ENCODE measurements at regions not wholly inside any gene's neighbourhood (a gene's known extent, or its start where the extent isn't known, plus 50 kb on each side); places are given as distances from the start of the nearest gene placed in this dataset.
"Not testable (repeated sequence)": the region's sequence is repeated elsewhere in the genome, so short reads cannot be mapped to it uniquely, and the experiment has no call there.

DNA sequence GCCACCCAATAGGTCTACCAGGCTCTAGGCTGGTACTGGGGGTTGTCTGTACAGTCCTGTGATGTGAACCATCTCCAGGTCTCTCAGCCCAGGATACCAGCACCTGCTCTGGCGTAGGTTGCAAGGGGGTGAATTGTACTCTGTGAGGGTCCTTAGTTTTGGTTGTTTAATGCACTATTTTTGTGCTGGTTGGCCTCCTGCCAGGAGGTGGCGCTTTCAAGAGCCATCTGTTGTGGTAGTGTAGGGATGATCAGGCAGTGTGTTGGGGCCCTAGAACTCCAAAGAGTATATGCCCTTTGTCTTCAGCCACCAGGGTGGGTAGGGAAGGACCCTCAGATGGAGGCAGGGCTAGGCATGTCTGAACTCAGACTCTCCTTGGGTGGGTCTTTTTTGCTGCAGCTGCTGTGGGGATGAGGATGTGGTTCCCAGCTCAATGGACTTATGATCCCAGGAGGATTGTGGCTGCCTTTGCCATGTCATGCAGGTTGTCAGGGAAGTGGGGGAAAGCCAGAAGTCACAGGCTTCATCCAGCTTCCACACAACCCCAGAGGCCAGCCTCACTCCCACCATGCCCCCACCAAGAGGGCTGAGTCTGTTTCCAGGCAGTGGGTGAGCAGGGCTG lies 301.8 kb upstream of the CHRM3 start:
- no peak for TF ChIP-seq CTCF (IDR thresholded peaks at IDR 0.05)
- Histone ChIP-seq H3K36me3 (no peaks in the 10 kb centered on the region), H3K4me3 (no peak overlapping the region), H3K9ac (ENCODE audit: low read depth in 2 of 2, low read length in 2 of 2) (no peak overlapping the region), H3K9me3 (no peaks in the 10 kb centered on the region), H3K27me3 (no peaks in the 10 kb centered on the region), H3K4me1 (no peaks in the 10 kb centered on the region), H3K27ac (no peak overlapping the region)
- intact Hi-C loops (cut with DNase I) = no loop called here
- no peak for DNase-seq

DNA sequence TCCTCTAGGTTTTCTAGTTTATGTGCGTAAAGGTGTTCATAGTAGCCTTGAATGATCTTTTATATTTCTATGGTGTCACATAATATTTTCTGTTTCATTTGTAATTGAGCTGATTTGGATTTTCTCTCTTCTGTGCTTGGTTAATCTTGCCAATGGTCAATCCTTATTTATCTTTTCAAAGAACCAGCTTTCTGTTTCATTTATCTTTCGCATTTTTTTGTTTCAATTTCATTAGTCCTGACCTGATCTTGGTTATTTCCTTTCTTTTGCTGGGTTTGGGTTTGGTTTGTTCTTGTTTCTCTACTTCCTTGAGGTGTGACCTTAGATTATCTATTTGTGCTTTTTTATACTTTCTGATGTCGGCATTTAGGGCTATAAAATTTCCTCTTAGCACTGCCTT lies 304.4 kb upstream of the CHRM3 start:
- H3K36me3 ChIP-seq; H3K4me3 ChIP-seq; H3K4me1 ChIP-seq; H3K27ac ChIP-seq; H3K9ac ChIP-seq (ENCODE audit: low read depth in 2 of 2, low read length in 2 of 2); DNase-seq; H3K9me3 ChIP-seq; intact Hi-C loops (cut with DNase I); H3K27me3 ChIP-seq: not testable (repeated sequence)

DNA sequence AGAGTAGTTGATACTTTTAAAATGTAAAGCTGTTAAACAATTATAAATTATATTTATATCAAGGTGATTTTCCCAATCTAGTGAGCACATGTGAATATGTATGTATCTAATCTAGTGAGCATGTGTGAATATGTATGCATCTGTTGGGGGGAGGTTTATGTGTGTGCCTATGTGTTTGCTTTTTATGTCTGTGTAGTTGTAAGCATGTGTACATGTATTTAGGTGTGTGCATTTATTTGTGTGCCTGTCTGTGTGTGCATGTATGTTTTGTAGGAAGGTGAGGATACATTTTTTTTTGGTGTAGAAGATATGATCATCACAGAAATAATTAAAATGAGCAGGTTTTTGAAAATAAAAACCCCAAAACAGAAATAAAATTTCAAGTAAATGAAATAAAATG lies 318.9 kb upstream of the CHRM3 start:
- intact Hi-C loops (cut with DNase I) = no loop called here
- DNase-seq = no peak
- H3K27ac ChIP-seq = no peak overlapping the region
- no peaks in the 10 kb centered on the region for H3K36me3 ChIP-seq
- no peaks in the 10 kb centered on the region for H3K4me1 ChIP-seq
- no peaks in the 10 kb centered on the region for H3K27me3 ChIP-seq
- no peak overlapping the region for H3K9ac ChIP-seq (ENCODE audit: low read depth in 2 of 2, low read length in 2 of 2)
- TF ChIP-seq CTCF (IDR thresholded peaks at IDR 0.05) = no peak
- H3K4me3 ChIP-seq = no peak overlapping the region
- no peaks in the 10 kb centered on the region for H3K9me3 ChIP-seq

DNA sequence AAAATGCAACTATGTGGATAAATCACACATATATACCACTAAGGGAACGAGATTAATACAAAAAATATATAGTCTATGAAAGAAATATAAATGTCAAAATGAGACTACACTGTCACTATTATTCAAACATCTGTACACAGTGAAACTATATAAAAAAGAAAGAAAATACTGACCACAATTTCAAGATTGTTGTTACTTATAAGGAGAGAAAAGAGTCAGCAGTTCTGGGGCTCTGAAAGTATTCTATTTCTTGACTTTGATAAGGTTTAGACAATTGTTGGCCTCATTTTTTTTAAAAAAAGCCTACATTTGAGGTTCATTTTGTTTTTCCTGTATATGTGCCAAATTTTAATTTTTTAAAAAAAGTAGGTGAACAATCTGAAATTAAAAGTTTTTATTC lies 319.3 kb upstream of the CHRM3 start:
- Histone ChIP-seq H3K9ac (ENCODE audit: low read depth in 2 of 2, low read length in 2 of 2) (no peak overlapping the region), H3K9me3 (no peaks in the 10 kb centered on the region), H3K36me3 (no peaks in the 10 kb centered on the region), H3K4me1 (no peaks in the 10 kb centered on the region), H3K4me3 (no peak overlapping the region), H3K27ac (no peak overlapping the region), H3K27me3 (no peaks in the 10 kb centered on the region)
- intact Hi-C loops (cut with DNase I) = no loop called here
- TF ChIP-seq CTCF (IDR thresholded peaks at IDR 0.05) = no peak
- no peak for DNase-seq

- Histone ChIP-seq H3K27me3 (no peaks in the 10 kb centered on the region), H3K27ac (no peak overlapping the region), H3K9ac (ENCODE audit: low read depth in 2 of 2, low read length in 2 of 2) (no peak overlapping the region), H3K4me1 (no peaks in the 10 kb centered on the region), H3K36me3 (no peaks in the 10 kb centered on the region), H3K4me3 (no peak overlapping the region), H3K9me3 (no peaks in the 10 kb centered on the region)
- intact Hi-C loops (cut with DNase I) = no loop called here
- DNase-seq = no peak
- no peak for TF ChIP-seq CTCF (IDR thresholded peaks at IDR 0.05)
Observed at GRCh38 chr1:239061770-239062169, 324.6 kb upstream of the CHRM3 start.

DNA sequence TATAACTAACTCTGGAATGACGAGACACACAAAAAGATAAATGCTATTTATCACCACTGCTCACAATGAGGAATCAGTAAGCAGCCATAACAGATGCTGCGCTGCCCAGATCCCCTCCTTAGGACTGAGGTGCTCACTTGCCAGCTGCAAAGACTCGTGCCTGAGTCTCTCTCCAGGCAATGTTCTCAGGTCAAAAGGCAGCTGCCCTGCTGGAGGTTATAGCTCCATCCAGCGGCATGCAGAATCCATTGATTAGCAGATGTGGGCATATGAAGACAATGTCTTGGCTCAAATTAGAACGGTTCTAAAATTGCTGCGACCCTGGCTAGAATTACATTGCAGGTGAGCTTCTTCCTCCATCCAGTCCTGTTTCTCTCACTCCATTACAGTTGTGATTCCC lies 328.2 kb upstream of the CHRM3 start:
- Histone ChIP-seq H3K4me3 (no peak overlapping the region), H3K36me3 (no peaks in the 10 kb centered on the region), H3K9me3 (no peaks in the 10 kb centered on the region), H3K9ac (ENCODE audit: low read depth in 2 of 2, low read length in 2 of 2) (no peak overlapping the region), H3K4me1 (no peaks in the 10 kb centered on the region), H3K27me3 (no peaks in the 10 kb centered on the region), H3K27ac (no peak overlapping the region)
- TF ChIP-seq CTCF (IDR thresholded peaks at IDR 0.05) = no peak
- intact Hi-C loops (cut with DNase I) = no loop called here
- DNase-seq = no peak

Data from colonic mucosa (tissue), 4 donors.